T-helper 2 cell treated with Interferon-gamma antibody and Interleukin-4, amounts not matched to agents 5 μg/mL and 100 μg/mL, for 36 hours (primary cell): ENCODE measurements at regions not wholly inside any gene's neighbourhood (a gene's known extent, or its start where the extent isn't known, plus 50 kb on each side); places are given as distances from the start of the nearest gene placed in this dataset.
A peak's percentile ranks its signal among the peaks of the same experiment; 100 is the strongest.

Source experiments
- DNase-seq: peaks from one replicate; pipeline ENCODE4 v3.0.0; 2021; ENCODE audit warnings: low spot score
- H3K27ac Mint-ChIP-seq: one replicate; pipeline ENCODE4 v1.8.0; 2021; ENCODE audit warnings: mild to moderate bottlenecking, mixed read lengths
- H3K27me3 Mint-ChIP-seq: one replicate; pipeline ENCODE4 v1.8.0; 2021; ENCODE audit warnings: low read depth, mixed read lengths
- H3K36me3 Mint-ChIP-seq: one replicate; pipeline ENCODE4 v1.8.0; 2021; ENCODE audit warnings: low read depth, mixed read lengths
- H3K4me1 Mint-ChIP-seq: one replicate; pipeline ENCODE4 v1.8.0; 2021; ENCODE audit warnings: low read depth, mixed read lengths
- H3K4me3 Mint-ChIP-seq: one replicate; pipeline ENCODE4 v1.8.0; 2022; ENCODE audit warnings: mild to moderate bottlenecking, moderate library complexity, mixed read lengths
- H3K9me3 Mint-ChIP-seq: one replicate; pipeline ENCODE4 v1.8.0; 2021; ENCODE audit warnings: mixed read lengths

DNA sequence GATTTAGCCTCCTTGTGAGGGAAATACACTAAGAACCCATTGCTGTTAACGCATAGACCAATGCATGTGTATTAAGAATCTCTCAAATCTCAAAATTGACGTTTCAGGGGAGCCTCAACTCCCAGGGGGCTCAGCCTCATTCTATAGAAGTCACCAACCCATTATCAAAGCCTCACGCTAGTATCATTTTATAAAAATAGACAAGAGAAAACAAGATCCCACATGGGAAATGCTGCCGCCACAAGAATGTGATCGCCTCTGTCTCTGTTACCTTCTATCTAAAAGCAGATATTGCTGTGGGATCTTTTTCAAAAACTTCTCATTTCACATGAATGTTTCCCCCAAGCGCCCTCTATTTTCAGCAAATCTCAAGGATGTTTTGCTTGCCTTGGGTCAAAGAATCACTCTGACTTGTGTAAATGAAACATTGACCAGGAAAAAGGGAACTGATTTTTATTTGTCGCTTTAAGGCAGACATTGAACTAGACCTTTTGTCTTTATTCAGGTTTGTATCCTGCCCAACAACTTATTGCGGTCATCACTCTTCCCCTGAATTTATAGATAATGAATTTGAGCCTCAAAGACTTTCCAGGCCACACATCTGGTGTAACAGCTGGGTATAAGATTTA, 679.0 kb upstream of the ID2 start:
- Mint-ChIP-seq H3K27ac (no peak overlapping the region), H3K36me3 (no peaks in the 10 kb centered on the region), H3K4me1 (peaks cover 10% of the 10 kb centered on the region), H3K27me3 (no peaks in the 10 kb centered on the region), H3K4me3 (no peak overlapping the region), H3K9me3 (no peaks in the 10 kb centered on the region)
- DNase-seq: no peak

DNA sequence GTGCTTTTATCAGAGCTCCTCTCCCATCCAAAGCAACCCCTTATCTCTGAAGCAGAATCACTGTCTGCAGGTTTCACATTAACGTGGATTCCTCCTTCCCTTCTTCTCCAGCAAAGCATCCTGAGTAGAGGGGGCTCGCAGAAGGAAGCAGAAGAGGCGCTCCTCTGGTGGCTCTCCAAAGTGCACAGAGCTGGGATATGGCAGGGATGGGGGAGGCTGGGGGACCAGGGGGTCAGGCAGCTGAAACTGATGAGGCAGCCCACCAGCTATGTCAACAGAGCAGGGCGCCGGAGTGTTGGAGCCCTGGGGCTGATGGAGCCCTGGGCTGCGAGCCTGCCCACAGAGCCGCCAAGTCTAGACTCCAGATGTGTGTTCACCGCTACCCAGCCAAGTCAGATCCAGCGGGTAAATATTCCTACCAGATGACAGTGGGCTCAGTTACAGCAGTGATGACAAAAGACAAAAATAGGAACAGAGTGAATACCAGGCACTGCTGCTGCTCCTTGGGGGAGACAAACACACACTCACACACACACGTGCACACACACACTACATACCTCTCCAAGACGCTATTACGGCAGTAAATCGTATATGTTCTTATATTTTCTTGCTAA, 678.3 kb upstream of the ID2 start:
- H3K27me3 Mint-ChIP-seq: no peaks in the 10 kb centered on the region
- peaks cover 10% of the 10 kb centered on the region for H3K4me1 Mint-ChIP-seq
- DNase-seq: no peak
- no peak overlapping the region for H3K27ac Mint-ChIP-seq
- H3K4me3 Mint-ChIP-seq: no peak overlapping the region
- no peaks in the 10 kb centered on the region for H3K36me3 Mint-ChIP-seq
- no peaks in the 10 kb centered on the region for H3K9me3 Mint-ChIP-seq

DNA sequence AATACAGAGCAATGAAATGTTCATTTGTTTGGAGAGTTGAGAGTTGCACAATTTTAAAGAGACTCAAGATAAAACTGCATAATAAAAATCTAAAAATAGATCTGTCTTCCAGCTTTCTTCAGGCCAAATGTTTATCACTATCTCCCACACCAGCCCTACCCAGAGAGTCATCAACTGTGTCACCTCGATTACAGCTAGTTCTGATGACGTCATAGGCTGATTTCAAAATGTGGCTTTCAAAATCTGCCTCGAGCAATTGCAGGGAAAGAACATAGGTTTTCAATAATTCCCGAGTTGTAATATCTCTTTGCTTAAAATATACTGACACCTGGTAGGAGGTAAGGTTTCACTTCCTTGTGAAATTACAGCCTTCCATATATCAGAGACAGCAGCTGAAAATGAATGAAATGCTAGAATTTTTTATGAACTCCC, 677.6 kb upstream of the ID2 start:
- no peak overlapping the region for H3K27ac Mint-ChIP-seq
- no peaks in the 10 kb centered on the region for H3K9me3 Mint-ChIP-seq
- H3K27me3 Mint-ChIP-seq: no peaks in the 10 kb centered on the region
- no peak overlapping the region for H3K4me3 Mint-ChIP-seq
- H3K4me1 Mint-ChIP-seq: peaks cover 10% of the 10 kb centered on the region
- no peaks in the 10 kb centered on the region for H3K36me3 Mint-ChIP-seq
- DNase-seq: no peak

DNA sequence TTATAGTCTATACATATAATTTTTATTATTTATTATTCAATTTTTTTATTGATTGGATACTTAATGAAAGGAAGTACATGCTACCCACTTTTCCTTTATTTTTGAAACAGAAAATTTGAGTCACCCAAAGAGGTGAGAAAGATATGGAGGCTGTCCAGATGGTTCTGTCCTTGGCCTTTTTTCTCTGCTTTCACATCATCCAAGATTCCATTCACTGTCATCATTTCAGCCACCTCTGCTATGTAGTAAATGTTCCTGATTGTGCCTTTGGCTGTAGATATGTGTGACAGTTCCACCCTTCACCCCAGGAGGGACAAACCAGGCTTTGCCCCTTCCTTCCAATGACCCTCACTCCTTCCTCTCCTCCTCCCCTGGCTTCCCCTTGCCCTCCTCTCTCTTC, 675.7 kb upstream of the ID2 start:
- H3K36me3 Mint-ChIP-seq: no peaks in the 10 kb centered on the region
- no peak for DNase-seq
- no peaks in the 10 kb centered on the region for H3K9me3 Mint-ChIP-seq
- no peak overlapping the region for H3K27ac Mint-ChIP-seq
- peaks cover 8% of the 10 kb centered on the region for H3K4me1 Mint-ChIP-seq
- no peak overlapping the region for H3K4me3 Mint-ChIP-seq
- no peaks in the 10 kb centered on the region for H3K27me3 Mint-ChIP-seq

DNA sequence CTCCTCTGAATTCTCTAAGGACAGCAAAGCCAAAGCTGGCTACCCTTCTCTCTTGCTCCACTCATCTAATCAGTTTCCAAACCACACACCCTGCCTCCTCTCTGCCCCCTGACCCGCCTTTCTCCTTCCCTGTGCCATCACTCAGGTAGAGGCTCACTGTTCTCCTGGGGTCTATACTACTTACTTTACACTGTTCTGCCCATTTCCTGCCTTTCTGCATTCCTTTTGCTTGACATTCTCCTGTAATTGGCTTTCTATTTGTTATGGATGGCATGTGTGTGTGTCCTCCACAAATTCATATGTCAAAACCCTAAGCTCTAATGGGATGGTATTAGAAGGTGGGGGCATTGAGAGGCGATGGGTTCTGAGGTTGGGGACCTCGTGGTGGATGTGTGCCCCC, 675.2 kb upstream of the ID2 start:
- Mint-ChIP-seq H3K27ac (no peak overlapping the region), H3K4me1 (peaks cover 8% of the 10 kb centered on the region), H3K36me3 (no peaks in the 10 kb centered on the region), H3K27me3 (no peaks in the 10 kb centered on the region), H3K4me3 (no peak overlapping the region), H3K9me3 (no peaks in the 10 kb centered on the region)
- DNase-seq: no peak

DNA sequence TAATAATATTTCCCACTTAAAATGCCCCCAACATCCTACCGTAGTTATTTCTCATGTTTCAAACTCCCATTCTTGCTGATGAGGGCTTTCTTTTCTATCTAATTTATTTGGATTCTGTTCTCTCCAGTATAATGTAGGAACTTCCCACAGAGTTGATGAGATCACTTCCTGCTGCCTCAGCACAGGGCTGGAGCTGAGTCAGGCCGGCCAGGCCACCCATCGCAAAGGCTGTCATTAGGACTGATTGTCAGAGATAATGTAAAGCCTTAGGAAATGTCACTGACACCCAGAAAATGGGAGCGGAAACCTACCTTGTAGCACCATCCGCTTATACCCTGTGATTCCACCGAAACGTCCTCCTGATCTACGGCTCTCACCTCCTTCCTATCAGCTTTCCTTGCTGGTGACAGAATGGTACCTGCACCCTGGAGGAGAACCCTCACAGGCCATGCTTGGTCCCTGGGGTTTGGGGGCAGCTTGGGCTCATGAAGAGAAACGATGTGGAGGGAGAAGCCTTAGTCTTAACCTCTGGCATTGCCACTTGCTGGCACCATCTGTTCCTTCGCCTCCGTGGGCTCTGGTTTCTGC, 672.8 kb upstream of the ID2 start:
- Mint-ChIP-seq H3K36me3 (no peaks in the 10 kb centered on the region), H3K9me3 (no peaks in the 10 kb centered on the region), H3K27ac (no peak overlapping the region), H3K27me3 (no peaks in the 10 kb centered on the region), H3K4me3 (no peak overlapping the region), H3K4me1 (peaks cover 6% of the 10 kb centered on the region)
- no peak for DNase-seq

DNA sequence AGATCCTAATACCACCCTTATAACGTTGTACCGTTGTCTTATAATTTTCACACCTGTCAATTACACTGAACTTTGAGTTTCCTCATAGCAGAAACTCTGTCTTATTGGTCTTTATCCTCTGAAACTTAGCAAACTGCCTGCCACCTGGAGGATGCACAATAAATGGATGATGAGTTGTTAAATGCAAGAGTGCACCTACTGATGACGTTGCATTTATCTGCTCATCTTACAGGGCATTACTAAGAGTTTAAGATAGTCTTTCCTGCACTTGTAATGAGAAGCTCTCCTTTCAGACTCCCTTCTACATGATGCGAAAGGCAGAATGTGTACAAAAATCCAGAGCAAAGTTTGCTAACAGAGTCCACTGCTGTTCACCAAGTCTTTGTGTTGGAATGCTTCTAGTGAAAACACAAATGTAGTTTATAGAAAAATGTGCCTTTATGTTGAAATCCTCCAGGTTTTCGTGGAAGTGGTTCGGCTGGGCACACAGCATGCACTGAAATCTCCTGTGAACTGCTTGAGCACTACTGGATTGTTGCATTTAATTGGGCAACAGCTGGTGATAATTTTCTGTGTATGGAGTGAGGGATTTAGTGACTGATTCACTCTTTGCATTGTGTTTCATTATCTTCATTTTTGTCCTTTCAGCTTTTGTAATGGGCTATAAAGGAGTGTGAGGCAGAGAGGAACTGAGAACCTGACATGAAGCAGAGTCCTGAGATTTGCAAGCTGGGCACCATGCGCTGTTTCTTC, 665.8 kb upstream of the ID2 start:
- DNase-seq: no peak
- Mint-ChIP-seq H3K9me3 (peaks cover 6% of the 10 kb centered on the region), H3K27me3 (no peaks in the 10 kb centered on the region), H3K4me3 (no peak overlapping the region), H3K36me3 (no peaks in the 10 kb centered on the region), H3K27ac (no peak overlapping the region), H3K4me1 (peaks cover 1% of the 10 kb centered on the region)

DNA sequence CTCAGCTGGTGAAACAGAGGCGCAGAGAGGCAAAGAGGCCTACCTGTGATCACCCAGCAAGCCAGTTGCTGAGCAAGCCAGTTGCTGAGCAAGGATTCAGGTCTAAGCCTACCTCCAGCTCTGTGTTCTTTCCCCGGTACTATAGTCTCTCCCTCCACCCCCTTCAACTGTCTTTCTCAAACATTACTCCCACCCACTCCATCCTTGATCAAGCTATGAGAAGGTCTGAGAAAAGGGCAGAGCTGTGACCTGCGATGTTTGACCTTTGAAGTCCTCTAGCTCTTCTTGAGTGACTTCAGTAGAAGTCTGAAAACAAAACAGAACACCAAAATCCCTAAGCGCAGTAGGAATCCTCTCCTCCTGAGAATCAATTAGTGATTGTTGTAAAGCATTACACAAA, 665.2 kb upstream of the ID2 start:
- Mint-ChIP-seq H3K4me1 (peaks cover 1% of the 10 kb centered on the region), H3K4me3 (no peak overlapping the region), H3K27me3 (no peaks in the 10 kb centered on the region), H3K27ac (no peak overlapping the region), H3K36me3 (no peaks in the 10 kb centered on the region), H3K9me3 (peaks cover 6% of the 10 kb centered on the region)
- DNase-seq: no peak

DNA sequence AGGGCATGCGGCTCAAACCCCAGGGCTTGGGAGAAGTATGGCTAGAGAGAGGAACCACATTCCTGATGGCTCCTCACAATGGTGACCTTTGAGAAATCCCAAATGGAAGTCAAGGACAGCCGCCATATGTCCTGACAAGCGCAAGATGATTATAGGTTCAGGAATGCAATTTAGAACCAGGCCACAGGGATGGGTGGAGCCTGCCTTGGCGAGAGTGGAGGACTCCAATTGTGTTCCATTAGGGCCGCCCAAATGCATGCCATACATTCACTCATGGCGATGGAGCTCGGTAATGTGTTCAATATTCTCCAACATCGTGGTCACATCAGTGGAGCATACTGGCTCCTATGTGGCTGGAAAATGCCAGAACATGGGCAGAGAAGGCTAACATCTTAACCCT, 662.9 kb upstream of the ID2 start:
- Mint-ChIP-seq H3K9me3 (peaks cover 13% of the 10 kb centered on the region), H3K27ac (no peak overlapping the region), H3K36me3 (peaks cover 3% of the 10 kb centered on the region), H3K4me1 (peaks cover 11% of the 10 kb centered on the region), H3K4me3 (no peak overlapping the region), H3K27me3 (no peaks in the 10 kb centered on the region)
- no peak for DNase-seq

DNA sequence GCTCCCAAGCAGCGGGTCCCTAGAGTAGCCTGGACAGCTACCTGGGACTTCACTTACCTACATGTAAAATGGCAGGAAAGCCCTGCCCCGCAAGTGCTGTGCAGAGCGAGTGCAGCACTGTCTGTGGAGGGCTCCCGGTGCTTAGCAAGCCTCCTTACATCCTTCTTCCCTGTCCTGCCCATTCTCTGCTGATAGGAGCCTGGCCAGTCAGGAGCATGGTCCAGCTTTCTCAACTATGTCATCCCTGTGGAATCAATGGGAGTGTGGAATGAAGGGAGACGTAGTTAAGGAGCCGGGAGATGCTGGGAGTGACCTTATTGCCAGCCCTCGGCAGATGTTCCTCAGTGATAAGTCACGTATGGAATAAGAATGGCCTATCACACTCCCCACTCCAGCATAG, 661.9 kb upstream of the ID2 start:
- H3K9me3 Mint-ChIP-seq: peaks cover 13% of the 10 kb centered on the region
- H3K4me3 Mint-ChIP-seq: no peak overlapping the region
- H3K27ac Mint-ChIP-seq: no peak overlapping the region
- H3K27me3 Mint-ChIP-seq: no peaks in the 10 kb centered on the region
- H3K36me3 Mint-ChIP-seq: peaks cover 3% of the 10 kb centered on the region
- peaks cover 11% of the 10 kb centered on the region for H3K4me1 Mint-ChIP-seq
- no peak for DNase-seq

DNA sequence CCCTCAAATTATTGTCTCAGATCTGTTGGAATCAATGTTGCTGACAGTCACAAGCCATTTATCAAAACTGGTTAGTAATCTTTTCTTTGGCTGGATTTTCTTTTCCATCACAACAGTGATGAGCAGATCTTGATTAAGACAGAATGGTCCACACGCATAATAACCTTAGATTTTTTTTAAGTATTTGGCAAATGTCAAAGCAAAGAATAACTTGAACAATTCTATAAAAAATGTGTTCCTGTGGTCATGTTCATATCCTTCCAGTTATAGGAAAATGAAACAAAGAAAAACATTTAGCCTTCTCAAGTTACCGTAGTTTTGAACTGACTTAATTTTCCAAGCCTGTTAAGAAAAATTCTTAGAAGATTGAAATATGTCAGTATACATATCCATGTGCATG, 659.9 kb upstream of the ID2 start:
- no peaks in the 10 kb centered on the region for H3K27me3 Mint-ChIP-seq
- peaks cover 13% of the 10 kb centered on the region for H3K9me3 Mint-ChIP-seq
- no peak for DNase-seq
- peaks cover 10% of the 10 kb centered on the region for H3K4me1 Mint-ChIP-seq
- peaks cover 3% of the 10 kb centered on the region for H3K36me3 Mint-ChIP-seq
- no peak overlapping the region for H3K27ac Mint-ChIP-seq
- no peak overlapping the region for H3K4me3 Mint-ChIP-seq

DNA sequence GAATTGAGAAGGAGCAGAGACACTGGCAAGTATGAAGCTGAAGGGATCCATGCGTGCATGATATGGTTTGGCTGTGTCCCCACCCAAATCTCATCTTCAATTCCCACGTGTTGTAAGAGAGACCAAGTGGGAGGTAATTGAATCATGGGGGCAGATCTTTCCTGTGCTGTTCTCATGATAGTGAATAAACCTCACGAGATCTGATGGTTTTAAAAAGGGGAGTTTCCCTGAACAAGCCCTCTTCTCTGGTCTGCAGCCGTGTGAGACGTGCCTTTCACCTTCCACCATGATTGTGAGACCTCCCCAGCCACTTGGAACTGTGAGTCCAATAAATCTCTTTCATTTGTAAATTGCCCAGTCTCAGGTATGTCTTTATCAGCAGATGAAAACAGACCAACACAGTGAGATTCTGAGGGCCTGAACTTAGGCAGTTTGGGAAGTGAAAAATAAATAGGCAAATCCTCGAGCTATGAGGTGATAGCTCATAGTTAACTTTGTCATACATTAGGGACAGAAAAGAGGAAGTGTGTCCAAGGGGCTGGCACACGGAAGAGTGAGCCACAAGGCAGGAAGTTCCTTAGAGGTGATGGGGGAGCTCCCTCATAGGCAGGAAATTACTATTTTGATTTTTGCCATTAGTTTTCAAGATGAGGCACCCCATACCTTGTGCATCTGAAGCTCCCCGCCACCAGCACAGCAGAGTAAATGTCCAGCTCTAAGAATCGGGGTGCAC, 658.8 kb upstream of the ID2 start:
- H3K4me3 Mint-ChIP-seq: no peak overlapping the region
- peaks cover 10% of the 10 kb centered on the region for H3K4me1 Mint-ChIP-seq
- H3K27ac Mint-ChIP-seq: no peak overlapping the region
- no peaks in the 10 kb centered on the region for H3K27me3 Mint-ChIP-seq
- H3K9me3 Mint-ChIP-seq: peaks cover 13% of the 10 kb centered on the region
- peaks cover 3% of the 10 kb centered on the region for H3K36me3 Mint-ChIP-seq
- no peak for DNase-seq

DNA sequence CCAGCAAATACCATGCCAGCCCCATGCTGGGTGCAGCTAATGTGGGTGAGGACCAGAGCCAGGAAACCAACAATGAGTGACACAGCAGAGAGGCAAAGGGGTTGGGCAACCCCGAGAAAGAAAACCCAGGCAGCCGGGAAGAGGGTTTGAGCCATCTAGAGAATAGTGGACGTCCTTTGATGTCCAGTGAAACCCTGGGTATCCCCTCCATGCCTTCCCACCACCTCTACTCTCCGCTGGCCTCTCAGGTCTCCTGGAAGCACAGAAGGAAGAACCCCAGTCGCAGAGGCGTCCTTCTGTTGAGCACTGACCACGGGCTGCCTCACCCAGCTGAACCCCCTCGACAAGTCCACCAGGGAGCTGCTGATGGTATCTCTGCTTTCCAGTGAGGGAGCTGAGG, 657.4 kb upstream of the ID2 start:
- Mint-ChIP-seq H3K36me3 (peaks cover 3% of the 10 kb centered on the region), H3K27ac (no peak overlapping the region), H3K9me3 (peaks cover 13% of the 10 kb centered on the region), H3K27me3 (no peaks in the 10 kb centered on the region), H3K4me1 (peaks cover 10% of the 10 kb centered on the region), H3K4me3 (no peak overlapping the region)
- no peak for DNase-seq

DNA sequence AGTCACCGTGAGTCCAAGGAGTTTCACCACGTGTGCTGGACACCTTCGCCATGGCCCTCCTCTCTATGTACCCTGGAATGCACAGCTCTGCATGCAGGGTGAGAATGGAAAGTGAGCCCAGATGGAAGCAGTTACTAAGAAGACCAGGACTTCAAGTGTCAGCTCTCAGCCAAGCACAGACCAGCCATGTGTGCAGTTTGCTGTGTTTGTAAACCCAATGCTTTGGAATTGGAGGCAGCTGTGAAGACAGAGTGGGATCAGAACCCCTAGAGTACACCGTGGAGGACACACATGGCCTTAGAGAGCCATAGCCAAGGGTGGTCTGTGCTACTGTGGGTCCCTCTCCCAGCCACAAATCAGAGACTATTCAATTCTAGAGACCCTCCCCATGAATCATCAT, 655.5 kb upstream of the ID2 start:
- Mint-ChIP-seq H3K4me3 (no peak overlapping the region), H3K36me3 (peaks cover 3% of the 10 kb centered on the region), H3K9me3 (peaks cover 7% of the 10 kb centered on the region), H3K27me3 (no peaks in the 10 kb centered on the region), H3K27ac (peak overlapping the region; percentile 61), H3K4me1 (peaks cover 14% of the 10 kb centered on the region)
- DNase-seq: no peak
